ENCODE measurements at regions not wholly inside any gene's neighbourhood (a gene's known extent, or its start where the extent isn't known, plus 50 kb on each side); places are given as distances from the start of the nearest gene placed in this dataset.
"Not testable (repeated sequence)": the region's sequence is repeated elsewhere in the genome, so short reads cannot be mapped to it uniquely, and the experiment has no call there.

GRCh38 chr2:167335541-167335992 is 447.3 kb downstream of the XIRP2 start:
- Histone ChIP-seq H3K27ac (no peak overlapping the region), H3K27me3 (peaks cover 0 to 4% (median 0%) of the 10 kb centered on the region in 4 donors), H3K4me1 (no peaks in the 10 kb centered on the region), H3K4me3 (no peak overlapping the region), H3K36me3 (no peaks in the 10 kb centered on the region), H3K9me3 (no peaks in the 10 kb centered on the region)
- WGBS, 2 donors = 62 to 96% methylated on average over 2 of the region's 2 CpGs
- intact Hi-C loops (cut with DNase I) = no loop called here
- no peak for DNase-seq
- TF ChIP-seq POLR2A (IDR thresholded peaks at IDR 0.05) = no peak
- TF ChIP-seq, protein P1, sequence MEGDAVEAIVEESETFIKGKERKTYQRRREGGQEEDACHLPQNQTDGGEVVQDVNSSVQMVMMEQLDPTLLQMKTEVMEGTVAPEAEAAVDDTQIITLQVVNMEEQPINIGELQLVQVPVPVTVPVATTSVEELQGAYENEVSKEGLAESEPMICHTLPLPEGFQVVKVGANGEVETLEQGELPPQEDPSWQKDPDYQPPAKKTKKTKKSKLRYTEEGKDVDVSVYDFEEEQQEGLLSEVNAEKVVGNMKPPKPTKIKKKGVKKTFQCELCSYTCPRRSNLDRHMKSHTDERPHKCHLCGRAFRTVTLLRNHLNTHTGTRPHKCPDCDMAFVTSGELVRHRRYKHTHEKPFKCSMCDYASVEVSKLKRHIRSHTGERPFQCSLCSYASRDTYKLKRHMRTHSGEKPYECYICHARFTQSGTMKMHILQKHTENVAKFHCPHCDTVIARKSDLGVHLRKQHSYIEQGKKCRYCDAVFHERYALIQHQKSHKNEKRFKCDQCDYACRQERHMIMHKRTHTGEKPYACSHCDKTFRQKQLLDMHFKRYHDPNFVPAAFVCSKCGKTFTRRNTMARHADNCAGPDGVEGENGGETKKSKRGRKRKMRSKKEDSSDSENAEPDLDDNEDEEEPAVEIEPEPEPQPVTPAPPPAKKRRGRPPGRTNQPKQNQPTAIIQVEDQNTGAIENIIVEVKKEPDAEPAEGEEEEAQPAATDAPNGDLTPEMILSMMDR (IDR thresholded peaks at IDR 0.05) = no peak

DNA sequence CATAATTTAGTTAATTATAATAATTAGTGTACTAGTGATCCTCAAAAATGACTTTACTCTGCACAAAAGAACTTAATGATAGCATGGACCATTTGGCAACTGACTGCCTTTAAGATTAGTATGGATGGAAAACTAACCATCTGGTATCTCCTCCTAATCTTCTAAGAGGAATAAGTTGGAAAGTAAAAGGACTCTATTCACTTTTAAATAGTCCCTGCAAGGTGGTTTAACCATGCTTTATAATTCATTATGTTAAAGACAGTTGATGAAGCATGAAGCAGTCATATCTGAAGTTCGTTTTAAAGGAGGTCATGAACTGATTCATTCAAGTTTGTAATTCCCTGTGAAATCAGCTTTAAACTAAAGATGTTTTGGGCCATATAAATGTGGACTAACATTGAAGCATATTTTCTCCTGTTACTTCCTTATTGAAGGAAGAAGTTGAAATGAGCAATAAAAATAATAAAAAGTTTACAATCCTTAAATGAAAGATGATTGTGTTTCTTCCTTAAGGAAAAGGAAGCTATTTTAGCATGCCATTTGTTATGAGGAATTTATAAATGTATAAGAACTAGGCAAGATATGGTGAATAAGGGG is 446.0 kb downstream of the XIRP2 start:
- H3K9me3 ChIP-seq = no peaks in the 10 kb centered on the region
- intact Hi-C loops (cut with DNase I) = no loop called here
- no peak overlapping the region for H3K27ac ChIP-seq
- no peaks in the 10 kb centered on the region for H3K4me1 ChIP-seq
- TF ChIP-seq, protein P1 (IDR thresholded peaks at IDR 0.05) = no peak
- TF ChIP-seq POLR2A (IDR thresholded peaks at IDR 0.05) = no peak
- DNase-seq = no peak
- H3K36me3 ChIP-seq = no peaks in the 10 kb centered on the region
- 17 to 31% methylated on average over 1 of the region's 1 CpG for WGBS, 2 donors
- H3K27me3 ChIP-seq = peaks cover 0 to 4% (median 0%) of the 10 kb centered on the region in 4 donors
- no peak overlapping the region for H3K4me3 ChIP-seq

- Histone ChIP-seq H3K4me1 (no peaks in the 10 kb centered on the region), H3K4me3 (no peak overlapping the region), H3K27ac (no peak overlapping the region), H3K27me3 (peaks cover 0 to 4% (median 0%) of the 10 kb centered on the region in 4 donors), H3K9me3 (no peaks in the 10 kb centered on the region), H3K36me3 (no peaks in the 10 kb centered on the region)
- intact Hi-C loops (cut with DNase I) = no loop called here
- DNase-seq = no peak
- 48 to 63% methylated on average over 3 of the region's 3 CpGs for WGBS, 2 donors
- no peak for TF ChIP-seq POLR2A (IDR thresholded peaks at IDR 0.05)
These were observed 445.0 kb downstream of the XIRP2 start for GRCh38 chr2:167333245-167333644.

DNA sequence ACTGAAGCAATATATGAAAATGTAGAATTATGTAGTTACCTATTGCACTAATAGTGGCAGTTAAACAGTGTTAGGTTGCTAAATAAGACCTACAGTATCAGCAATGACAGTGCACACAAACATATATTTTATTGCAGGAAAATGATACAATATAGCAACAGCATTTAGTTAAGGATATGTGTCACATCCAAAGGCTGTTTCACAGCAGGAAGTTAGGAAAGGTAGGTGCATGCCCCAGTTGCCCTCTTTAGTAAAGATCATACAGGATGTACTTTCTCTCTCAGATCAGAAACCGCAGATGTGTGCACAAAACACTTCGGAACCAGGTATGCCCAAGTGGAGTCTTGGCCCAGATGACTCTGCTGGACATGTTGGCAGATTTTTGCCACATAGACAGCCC is 444.1 kb downstream of the XIRP2 start:
- DNase-seq = no peak
- Histone ChIP-seq H3K4me3 (no peak overlapping the region), H3K27ac (no peak overlapping the region), H3K9me3 (no peaks in the 10 kb centered on the region), H3K4me1 (no peaks in the 10 kb centered on the region), H3K27me3 (peaks cover 0 to 4% (median 0%) of the 10 kb centered on the region in 4 donors), H3K36me3 (no peaks in the 10 kb centered on the region)
- 40 to 67% methylated on average over 2 of the region's 2 CpGs for WGBS, 2 donors
- intact Hi-C loops (cut with DNase I) = no loop called here
- TF ChIP-seq, protein P1 (IDR thresholded peaks at IDR 0.05) = no peak
- TF ChIP-seq POLR2A (IDR thresholded peaks at IDR 0.05) = no peak

DNA sequence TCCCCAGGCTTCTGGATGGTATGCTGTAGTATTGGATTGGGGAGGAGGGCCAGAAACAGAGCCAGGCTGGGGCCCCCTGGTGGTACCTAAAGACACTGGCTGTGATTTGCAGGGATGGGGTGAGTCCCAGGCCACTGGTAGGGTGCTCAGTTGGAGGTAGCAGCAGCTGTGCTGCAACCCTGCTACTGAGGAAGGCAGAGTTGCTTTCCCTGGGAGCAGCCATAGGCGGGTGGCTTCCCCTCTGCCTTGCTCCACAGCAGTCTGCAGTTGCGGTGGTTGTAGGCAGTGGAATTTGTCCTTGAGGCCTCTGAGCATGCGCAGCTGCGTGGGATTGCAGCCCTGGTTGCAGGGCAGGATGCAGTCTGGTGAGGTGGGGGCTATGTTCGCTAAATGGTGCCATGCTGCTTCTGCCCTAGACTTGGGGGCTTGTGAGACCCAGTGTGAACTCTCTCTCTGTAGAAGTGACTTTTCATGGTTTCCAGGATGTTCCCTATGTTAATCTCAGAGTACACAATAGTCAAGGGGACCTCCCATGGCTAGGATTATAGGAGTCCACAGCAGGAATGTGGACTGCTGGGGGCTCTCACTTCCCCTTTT is 443.5 kb downstream of the XIRP2 start:
- Histone ChIP-seq H3K4me1 (no peaks in the 10 kb centered on the region), H3K36me3 (no peaks in the 10 kb centered on the region), H3K27me3 (peaks cover 0 to 4% (median 0%) of the 10 kb centered on the region in 4 donors), H3K9me3 (no peaks in the 10 kb centered on the region), H3K4me3 (no peak overlapping the region), H3K27ac (no peak overlapping the region)
- TF ChIP-seq POLR2A (IDR thresholded peaks at IDR 0.05) = no peak
- TF ChIP-seq, protein P1 (IDR thresholded peaks at IDR 0.05) = no peak
- WGBS, 2 donors = 64 to 84% methylated on average over 4 to 5 of the region's 5 CpGs
- DNase-seq = no peak
- intact Hi-C loops (cut with DNase I) = no loop called here

DNA sequence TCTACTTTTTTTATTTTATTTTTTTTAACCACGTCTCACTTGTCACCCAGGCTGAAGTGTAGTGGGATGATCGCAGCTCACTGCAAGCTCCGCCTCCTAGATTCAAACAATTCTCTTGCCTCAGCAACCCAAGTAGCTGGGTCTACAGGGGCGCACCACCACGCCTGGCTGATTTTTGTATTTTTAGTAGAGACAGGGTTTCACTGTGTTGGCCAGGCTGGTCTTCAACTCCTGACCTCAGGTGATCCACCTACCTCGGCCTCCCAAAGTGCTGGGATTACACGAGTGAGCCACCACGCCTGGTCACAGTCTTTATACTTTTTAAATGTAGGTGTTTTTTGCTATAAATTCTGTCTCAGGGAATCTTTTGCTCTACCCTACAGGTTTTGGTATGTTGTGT is 440.5 kb downstream of the XIRP2 start:
- whole genome bisulfite sequencing, 2 donors = 87 to 92% methylated on average over 8 of the region's 8 CpGs
- H3K27ac ChIP-seq; intact Hi-C loops (cut with DNase I); H3K27me3 ChIP-seq; H3K36me3 ChIP-seq; H3K4me3 ChIP-seq; H3K4me1 ChIP-seq; H3K9me3 ChIP-seq; DNase-seq: not testable (repeated sequence)
